Kidney (tissue), 13 donors: ENCODE measurements at regions not wholly inside any gene's neighbourhood (a gene's known extent, or its start where the extent isn't known, plus 50 kb on each side); places are given as distances from the start of the nearest gene placed in this dataset.

Experiments used
- DNase-seq, 5 donors: peaks; one replicate each; pipeline ENCODE4 v3.0.0-alpha.2; 2013 to 2020
- FAIRE-seq: peaks from 2 replicates; lab custom pipeline; 2012; peaks lifted over from hg19 to GRCh38; lab: Jason Lieb, UNC
- H3K27ac ChIP-seq, 2 donors: one replicate each; pipeline ENCODE4 v1.7.0; 2013; ENCODE audit warnings: low read depth in 2 of 2, low read length in 2 of 2, inconsistent platforms in 1 of 2
- H3K27me3 ChIP-seq: one replicate; pipeline ENCODE4 v1.7.1; 2013; ENCODE audit warnings: low read length, inconsistent platforms; ENCODE audit not compliant: control insufficient read depth, insufficient read depth
- H3K36me3 ChIP-seq, 3 donors: one replicate each; pipeline versions ENCODE4 v1.7.0 to v1.7.1; 2013; ENCODE audit warnings: low read length in 3 of 3, control low read depth in 1 of 3, inconsistent platforms in 1 of 3; ENCODE audit not compliant: insufficient read depth in 3 of 3, control insufficient read depth in 2 of 3
- H3K4me1 ChIP-seq, 3 donors: one replicate each; pipeline versions ENCODE4 v1.7.0 to v1.7.1; 2013; ENCODE audit warnings: low read length in 3 of 3, inconsistent platforms in 1 of 3, low read depth in 1 of 3; ENCODE audit not compliant: control insufficient read depth in 2 of 3, insufficient read depth in 2 of 3
- H3K4me3 ChIP-seq, 3 donors: one replicate each; pipeline versions ENCODE4 v1.7.0 to v1.8.1; 2013; ENCODE audit warnings: low read length in 3 of 3, control low read depth in 1 of 3, inconsistent platforms in 1 of 3
- H3K9ac ChIP-seq, 3 donors: one replicate each; pipeline versions ENCODE4 v1.7.0 to v1.7.1; 2013; ENCODE audit warnings: low read length in 3 of 3, control low read depth in 1 of 3, inconsistent platforms in 1 of 3
- H3K9me3 ChIP-seq, 3 donors: one replicate each; pipeline versions ENCODE4 v1.7.0 to v1.7.1; 2013; ENCODE audit warnings: low read length in 3 of 3, control low read depth in 1 of 3, inconsistent platforms in 1 of 3; ENCODE audit not compliant: control insufficient read depth in 2 of 3, insufficient read depth in 1 of 3
- intact Hi-C: fragments of 100-400 bp; cut with DNase I; formaldehyde crosslinking; loops from one replicate; pipeline ENCODE4 v1.11.1; 2022
- TF ChIP-seq, protein P1 (sequence below): IDR thresholded peaks from 3 replicates; pipeline ENCODE4 v1.5.1; 2012; ENCODE audit warnings: mild to moderate bottlenecking, moderate library complexity, borderline replicate concordance; ENCODE audit not compliant: insufficient read depth; ENCODE audit errors: extremely low read depth
- donor health status: control.
- donor health status: control.
- donor health status: control.
- donor health status: control.
- donor health status: control.
- donor health status: DM: yes; HTN: yes; CAD: no.
- donor health status: Normal renal cell carcinoma (clear cell type).

GRCh38 chr16:73240920-73241319 is 193.0 kb upstream of the ZFHX3 start:
- Histone ChIP-seq H3K27ac (no peak overlapping the region), H3K4me1 (no peaks in the 10 kb centered on the region), H3K9ac (no peak overlapping the region), H3K36me3 (no peaks in the 10 kb centered on the region), H3K27me3 (no peaks in the 10 kb centered on the region), H3K4me3 (no peak overlapping the region), H3K9me3 (no peaks in the 10 kb centered on the region)
- DNase-seq (no peak), FAIRE-seq (no peak)
- TF ChIP-seq, protein P1, sequence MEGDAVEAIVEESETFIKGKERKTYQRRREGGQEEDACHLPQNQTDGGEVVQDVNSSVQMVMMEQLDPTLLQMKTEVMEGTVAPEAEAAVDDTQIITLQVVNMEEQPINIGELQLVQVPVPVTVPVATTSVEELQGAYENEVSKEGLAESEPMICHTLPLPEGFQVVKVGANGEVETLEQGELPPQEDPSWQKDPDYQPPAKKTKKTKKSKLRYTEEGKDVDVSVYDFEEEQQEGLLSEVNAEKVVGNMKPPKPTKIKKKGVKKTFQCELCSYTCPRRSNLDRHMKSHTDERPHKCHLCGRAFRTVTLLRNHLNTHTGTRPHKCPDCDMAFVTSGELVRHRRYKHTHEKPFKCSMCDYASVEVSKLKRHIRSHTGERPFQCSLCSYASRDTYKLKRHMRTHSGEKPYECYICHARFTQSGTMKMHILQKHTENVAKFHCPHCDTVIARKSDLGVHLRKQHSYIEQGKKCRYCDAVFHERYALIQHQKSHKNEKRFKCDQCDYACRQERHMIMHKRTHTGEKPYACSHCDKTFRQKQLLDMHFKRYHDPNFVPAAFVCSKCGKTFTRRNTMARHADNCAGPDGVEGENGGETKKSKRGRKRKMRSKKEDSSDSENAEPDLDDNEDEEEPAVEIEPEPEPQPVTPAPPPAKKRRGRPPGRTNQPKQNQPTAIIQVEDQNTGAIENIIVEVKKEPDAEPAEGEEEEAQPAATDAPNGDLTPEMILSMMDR = no peak
- intact Hi-C loops = no loop called here

DNA sequence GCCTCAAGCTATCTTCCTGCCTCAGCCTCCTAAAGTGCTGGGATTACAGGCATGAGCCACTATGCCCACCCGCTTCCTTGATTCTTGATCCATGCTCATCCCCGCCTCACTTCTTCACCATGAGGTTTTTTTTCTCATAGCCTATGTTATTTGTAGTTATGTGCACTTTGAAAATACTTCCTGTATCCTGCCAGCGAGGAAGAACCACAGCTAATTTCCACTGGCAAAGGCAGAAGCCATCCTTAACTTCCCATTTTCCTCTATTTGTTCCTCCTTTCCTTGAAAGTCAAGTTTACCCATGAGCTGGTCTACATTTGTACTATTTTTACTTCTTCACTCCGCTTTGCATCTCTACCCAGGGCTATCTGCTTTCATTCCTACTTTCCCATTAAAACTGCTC is 189.7 kb upstream of the ZFHX3 start:
- no peaks in the 10 kb centered on the region for H3K4me1 ChIP-seq
- TF ChIP-seq, protein P1 = no peak
- no peak overlapping the region for H3K9ac ChIP-seq

GRCh38 chr16:73234496-73234895 is 186.6 kb upstream of the ZFHX3 start:
- intact Hi-C loops = no loop called here
- FAIRE-seq = no peak
- H3K36me3 ChIP-seq = no peaks in the 10 kb centered on the region

More for the DNA sequence above, 189.7 kb upstream of the ZFHX3 start:
- intact Hi-C loops = no loop called here
- Histone ChIP-seq H3K4me3 (no peak overlapping the region), H3K9me3 (no peaks in the 10 kb centered on the region), H3K36me3 (no peaks in the 10 kb centered on the region), H3K27me3 (no peaks in the 10 kb centered on the region), H3K27ac (no peak overlapping the region)
- DNase-seq (no peak), FAIRE-seq (no peak)

More at GRCh38 chr16:73234496-73234895, 186.6 kb upstream of the ZFHX3 start:
- TF ChIP-seq, protein P1 = no peak
- Histone ChIP-seq H3K27ac (no peak overlapping the region), H3K9me3 (no peaks in the 10 kb centered on the region), H3K9ac (no peak overlapping the region), H3K4me3 (no peak overlapping the region), H3K4me1 (no peaks in the 10 kb centered on the region), H3K27me3 (no peaks in the 10 kb centered on the region)
- no peak for DNase-seq
